ENCODE measurements at regions not wholly inside any gene's neighbourhood (a gene's known extent, or its start where the extent isn't known, plus 50 kb on each side); places are given as distances from the start of the nearest gene placed in this dataset.
"Not testable (repeated sequence)": the region's sequence is repeated elsewhere in the genome, so short reads cannot be mapped to it uniquely, and the experiment has no call there.

DNA sequence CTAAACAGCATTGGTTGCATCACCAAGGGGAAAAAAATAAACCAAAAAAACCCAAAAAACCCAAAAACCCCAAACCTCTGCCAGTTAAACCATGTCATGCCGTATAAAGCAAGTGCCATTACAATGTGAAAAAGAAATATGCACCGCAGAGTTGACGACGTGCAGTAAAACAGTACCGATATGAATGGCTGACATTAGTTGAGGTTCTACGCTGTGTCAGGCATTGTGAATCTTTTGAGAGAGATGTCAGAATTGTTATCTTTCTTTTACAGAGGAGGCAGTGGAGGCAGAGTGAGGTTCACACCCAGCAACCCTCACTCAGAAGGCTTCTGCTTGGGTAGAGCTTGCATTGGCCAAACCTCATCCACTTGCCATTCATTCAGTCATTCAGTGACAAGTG is 306.5 kb upstream of the PLGLB2 start:
- TF ChIP-seq POLR2A (IDR thresholded peaks at IDR 0.05) = not testable (repeated sequence)
- TF ChIP-seq, protein P1, sequence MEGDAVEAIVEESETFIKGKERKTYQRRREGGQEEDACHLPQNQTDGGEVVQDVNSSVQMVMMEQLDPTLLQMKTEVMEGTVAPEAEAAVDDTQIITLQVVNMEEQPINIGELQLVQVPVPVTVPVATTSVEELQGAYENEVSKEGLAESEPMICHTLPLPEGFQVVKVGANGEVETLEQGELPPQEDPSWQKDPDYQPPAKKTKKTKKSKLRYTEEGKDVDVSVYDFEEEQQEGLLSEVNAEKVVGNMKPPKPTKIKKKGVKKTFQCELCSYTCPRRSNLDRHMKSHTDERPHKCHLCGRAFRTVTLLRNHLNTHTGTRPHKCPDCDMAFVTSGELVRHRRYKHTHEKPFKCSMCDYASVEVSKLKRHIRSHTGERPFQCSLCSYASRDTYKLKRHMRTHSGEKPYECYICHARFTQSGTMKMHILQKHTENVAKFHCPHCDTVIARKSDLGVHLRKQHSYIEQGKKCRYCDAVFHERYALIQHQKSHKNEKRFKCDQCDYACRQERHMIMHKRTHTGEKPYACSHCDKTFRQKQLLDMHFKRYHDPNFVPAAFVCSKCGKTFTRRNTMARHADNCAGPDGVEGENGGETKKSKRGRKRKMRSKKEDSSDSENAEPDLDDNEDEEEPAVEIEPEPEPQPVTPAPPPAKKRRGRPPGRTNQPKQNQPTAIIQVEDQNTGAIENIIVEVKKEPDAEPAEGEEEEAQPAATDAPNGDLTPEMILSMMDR (IDR thresholded peaks at IDR 0.05) = not testable (repeated sequence)
